GM18951 (cell line): ENCODE measurements at regions not wholly inside any gene's neighbourhood (a gene's known extent, or its start where the extent isn't known, plus 50 kb on each side); places are given as distances from the start of the nearest gene placed in this dataset.

Source experiments
- POLR2A ChIP-seq: IDR thresholded peaks from 4 replicates; pipeline ENCODE4 v1.6.1; 2011; ENCODE audit warnings: mild to moderate bottlenecking; ENCODE audit not compliant: insufficient read length, insufficient read depth; ENCODE audit errors: extremely low read depth
- in situ Hi-C: fragments of 300-500 bp; cut with MboI; formaldehyde crosslinking; loops from one replicate; pipeline ENCODE4 v1.12.0; 2022; ENCODE audit warnings: low sequenced_read_pairs, mixed read lengths, inconsistent platforms; ENCODE audit not compliant: unreplicated experiment

GRCh38 chr17:33888455-33888854 lies 366.6 kb upstream of the CCL2 start:
- in situ Hi-C loops: no loop called here
- TF ChIP-seq POLR2A: no peak

GRCh38 chr17:33889040-33889439 lies 366.0 kb upstream of the CCL2 start:
- in situ Hi-C loops: no loop called here
- TF ChIP-seq POLR2A: no peak

GRCh38 chr17:33889766-33890165 lies 365.3 kb upstream of the CCL2 start:
- in situ Hi-C loops: no loop called here
- no peak for TF ChIP-seq POLR2A

- in situ Hi-C loops: no loop called here
- TF ChIP-seq POLR2A: no peak
Measured at GRCh38 chr17:33892717-33893591, 362.1 kb upstream of the CCL2 start.

- no peak for TF ChIP-seq POLR2A
- in situ Hi-C loops: no loop called here
Measured at GRCh38 chr17:33895491-33895890, 359.6 kb upstream of the CCL2 start.

GRCh38 chr17:33896263-33896662 lies 358.8 kb upstream of the CCL2 start:
- in situ Hi-C loops: no loop called here
- no peak for TF ChIP-seq POLR2A

- TF ChIP-seq POLR2A: no peak
- in situ Hi-C loops: no loop called here
Measured at GRCh38 chr17:33901085-33901484, 354.0 kb upstream of the CCL2 start.

- TF ChIP-seq POLR2A: no peak
- in situ Hi-C loops: no loop called here
Measured at GRCh38 chr17:33902901-33903449, 352.1 kb upstream of the CCL2 start.

GRCh38 chr17:33904476-33904875 lies 350.6 kb upstream of the CCL2 start:
- in situ Hi-C loops: no loop called here
- TF ChIP-seq POLR2A: no peak

- in situ Hi-C loops: no loop called here
- no peak for TF ChIP-seq POLR2A
Measured at GRCh38 chr17:33905338-33905800, 349.7 kb upstream of the CCL2 start.

GRCh38 chr17:33908363-33909064 lies 346.6 kb upstream of the CCL2 start:
- in situ Hi-C loops: no loop called here
- no peak for TF ChIP-seq POLR2A

- no peak for TF ChIP-seq POLR2A
- in situ Hi-C loops: no loop called here
Measured at GRCh38 chr17:33910200-33910857, 344.8 kb upstream of the CCL2 start.

GRCh38 chr17:33914125-33914524 lies 341.0 kb upstream of the CCL2 start:
- no peak for TF ChIP-seq POLR2A
- in situ Hi-C loops: no loop called here

GRCh38 chr17:33922971-33923370 lies 332.1 kb upstream of the CCL2 start:
- TF ChIP-seq POLR2A: no peak
- in situ Hi-C loops: no loop called here

GRCh38 chr17:33924104-33924503 lies 331.0 kb upstream of the CCL2 start:
- in situ Hi-C loops: no loop called here
- no peak for TF ChIP-seq POLR2A
